Inferior parietal cortex (tissue), 1 donor: ENCODE measurements at regions not wholly inside any gene's neighbourhood (a gene's known extent, or its start where the extent isn't known, plus 50 kb on each side); places are given as distances from the start of the nearest gene placed in this dataset.
"Not testable (repeated sequence)": the region's sequence is repeated elsewhere in the genome, so short reads cannot be mapped to it uniquely, and the experiment has no call there.

ENCODE experiments used
- DNase-seq: peaks from one replicate; pipeline ENCODE4 v3.0.0-alpha.2; 2016; ENCODE audit errors: extremely low spot score

GRCh38 chr14:100419856-100420255 is 96.7 kb downstream of the SLC25A47 start:
- no peak for DNase-seq

GRCh38 chr14:100421756-100422470 is 98.8 kb downstream of the SLC25A47 start:
- DNase-seq, result no peak

GRCh38 chr14:100422556-100423316 is 99.6 kb downstream of the SLC25A47 start:
- no peak for DNase-seq

GRCh38 chr14:100423317-100424010 is 100.3 kb downstream of the SLC25A47 start:
- DNase-seq, result no peak

- no peak for DNase-seq
Observed at GRCh38 chr14:100424504-100425428, 101.6 kb downstream of the SLC25A47 start.

- no peak for DNase-seq
Observed at GRCh38 chr14:100425429-100425827, 102.3 kb downstream of the SLC25A47 start.

- no peak for DNase-seq
Observed at GRCh38 chr14:100426314-100426713, 103.2 kb downstream of the SLC25A47 start.

- no peak for DNase-seq
Observed at GRCh38 chr14:100427166-100427565, 104.0 kb downstream of the SLC25A47 start.

GRCh38 chr14:100428727-100429126 is 105.6 kb downstream of the SLC25A47 start:
- DNase-seq, result no peak

- DNase-seq, result no peak
Observed at GRCh38 chr14:100429537-100429936, 106.4 kb downstream of the SLC25A47 start.

- no peak for DNase-seq
Observed at GRCh38 chr14:100430571-100430970, 107.4 kb downstream of the SLC25A47 start.

GRCh38 chr14:100431461-100431860 is 108.3 kb downstream of the SLC25A47 start:
- not testable (repeated sequence) for DNase-seq

- DNase-seq, result no peak
Observed at GRCh38 chr14:100432652-100433427, 109.7 kb downstream of the SLC25A47 start.

GRCh38 chr14:100433428-100433814 is 110.3 kb downstream of the SLC25A47 start:
- no peak for DNase-seq

- no peak for DNase-seq
Observed at GRCh38 chr14:100434033-100434601, 111.0 kb downstream of the SLC25A47 start.

GRCh38 chr14:100434911-100435438 is 111.8 kb downstream of the SLC25A47 start:
- no peak for DNase-seq

GRCh38 chr14:100435459-100435858 is 112.3 kb downstream of the SLC25A47 start:
- no peak for DNase-seq

- peak; percentile 39 for DNase-seq
Observed at GRCh38 chr14:100436745-100437406, 113.7 kb downstream of the SLC25A47 start.

- DNase-seq, result no peak
Observed at GRCh38 chr14:100438271-100438670, 115.1 kb downstream of the SLC25A47 start.
